ENCODE measurements at regions not wholly inside any gene's neighbourhood (a gene's known extent, or its start where the extent isn't known, plus 50 kb on each side); places are given as distances from the start of the nearest gene placed in this dataset.
"Not testable (repeated sequence)": the region's sequence is repeated elsewhere in the genome, so short reads cannot be mapped to it uniquely, and the experiment has no call there.

- H3K27ac ChIP-seq (ENCODE audit: low read depth in 2 of 2, low read length in 1 of 2) = no peak overlapping the region
- no peaks in the 10 kb centered on the region for H3K4me1 ChIP-seq (ENCODE audit: control insufficient read depth in 2 of 2, insufficient read depth in 2 of 2, low read length in 1 of 2)
- H3K27me3 ChIP-seq (ENCODE audit: control insufficient read depth in 1 of 2, insufficient read depth in 2 of 2, low read length in 2 of 2) = no peaks in the 10 kb centered on the region
- H3K9me3 ChIP-seq (ENCODE audit: control insufficient read depth in 2 of 2, insufficient read depth in 1 of 2, low read depth in 1 of 2, low read length in 1 of 2) = no peaks in the 10 kb centered on the region
- 50 to 54% methylated on average over 1 of the region's 1 CpG for WGBS, 2 donors
- no peaks in the 10 kb centered on the region for H3K36me3 ChIP-seq (ENCODE audit: control insufficient read depth in 2 of 2, insufficient read depth in 2 of 2, low read length in 1 of 2)
- no peak overlapping the region for H3K4me3 ChIP-seq (ENCODE audit: low read depth in 1 of 2, low read length in 2 of 2)
Measured at GRCh38 chr1:79150576-79150975, 144.0 kb upstream of the ADGRL4 start.

DNA sequence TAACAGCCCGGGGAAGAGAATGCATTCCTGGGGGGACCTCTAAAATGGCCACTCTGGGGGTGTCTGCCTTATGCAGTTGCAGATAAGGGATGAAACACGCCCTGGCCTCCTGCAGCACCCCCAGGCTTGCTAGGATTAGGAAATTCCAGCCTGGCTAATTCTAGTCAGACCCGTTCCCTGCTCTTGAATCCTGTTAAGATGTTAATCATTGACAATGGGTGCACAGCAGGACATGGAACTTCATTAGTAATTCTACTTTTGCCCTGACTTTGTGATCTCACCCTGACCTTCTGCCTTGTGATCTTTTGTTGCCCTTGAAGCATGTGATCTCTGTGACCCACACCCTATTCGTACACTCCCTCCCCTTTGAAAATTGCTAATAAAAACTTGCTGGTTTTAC lies 131.7 kb upstream of the ADGRL4 start:
- H3K4me1 ChIP-seq (ENCODE audit: control insufficient read depth in 2 of 2, insufficient read depth in 2 of 2, low read length in 1 of 2); H3K4me3 ChIP-seq (ENCODE audit: low read depth in 1 of 2, low read length in 2 of 2); H3K36me3 ChIP-seq (ENCODE audit: control insufficient read depth in 2 of 2, insufficient read depth in 2 of 2, low read length in 1 of 2); H3K27me3 ChIP-seq (ENCODE audit: control insufficient read depth in 1 of 2, insufficient read depth in 2 of 2, low read length in 2 of 2); H3K27ac ChIP-seq (ENCODE audit: low read depth in 2 of 2, low read length in 1 of 2); H3K9me3 ChIP-seq (ENCODE audit: control insufficient read depth in 2 of 2, insufficient read depth in 1 of 2, low read depth in 1 of 2, low read length in 1 of 2): not testable (repeated sequence)
- WGBS, 2 donors = 59 to 72% methylated on average over 4 of the region's 4 CpGs

DNA sequence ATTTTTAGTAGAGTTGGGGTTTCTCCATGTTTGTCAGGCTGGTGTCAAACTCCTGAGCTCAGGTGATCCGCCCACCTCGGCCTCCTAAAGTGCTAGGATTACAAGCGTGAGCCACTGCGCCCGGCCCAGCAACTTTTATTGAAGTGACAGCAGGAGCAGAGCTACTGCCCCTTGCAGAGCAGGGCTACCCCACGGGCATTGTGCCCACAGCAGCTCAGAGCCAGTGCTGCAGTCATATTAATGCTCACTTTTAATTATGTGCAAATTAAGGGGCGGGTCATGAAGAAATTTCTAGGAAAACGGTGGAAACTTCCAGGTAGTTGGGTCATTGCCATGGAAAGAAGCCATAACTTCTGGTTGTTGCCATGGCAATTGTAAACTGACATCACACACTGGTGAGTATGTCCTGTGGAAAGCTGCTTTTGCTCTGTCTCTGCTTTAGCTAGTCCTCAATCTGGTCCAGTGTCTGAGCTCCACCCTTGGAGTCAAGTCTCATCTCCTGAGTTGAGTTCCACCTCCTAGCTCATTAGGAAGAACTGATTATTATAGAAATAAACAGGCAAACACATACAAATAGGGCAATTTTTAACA lies 127.3 kb upstream of the ADGRL4 start:
- Histone ChIP-seq H3K4me1 (ENCODE audit: control insufficient read depth in 2 of 2, insufficient read depth in 2 of 2, low read length in 1 of 2) (no peaks in the 10 kb centered on the region), H3K36me3 (ENCODE audit: control insufficient read depth in 2 of 2, insufficient read depth in 2 of 2, low read length in 1 of 2) (no peaks in the 10 kb centered on the region), H3K27ac (ENCODE audit: low read depth in 2 of 2, low read length in 1 of 2) (no peak overlapping the region), H3K9me3 (ENCODE audit: control insufficient read depth in 2 of 2, insufficient read depth in 1 of 2, low read depth in 1 of 2, low read length in 1 of 2) (no peaks in the 10 kb centered on the region), H3K4me3 (ENCODE audit: low read depth in 1 of 2, low read length in 2 of 2) (no peak overlapping the region), H3K27me3 (ENCODE audit: control insufficient read depth in 1 of 2, insufficient read depth in 2 of 2, low read length in 2 of 2) (no peaks in the 10 kb centered on the region)
- 82 to 84% methylated on average over 8 of the region's 8 CpGs for WGBS, 2 donors

DNA sequence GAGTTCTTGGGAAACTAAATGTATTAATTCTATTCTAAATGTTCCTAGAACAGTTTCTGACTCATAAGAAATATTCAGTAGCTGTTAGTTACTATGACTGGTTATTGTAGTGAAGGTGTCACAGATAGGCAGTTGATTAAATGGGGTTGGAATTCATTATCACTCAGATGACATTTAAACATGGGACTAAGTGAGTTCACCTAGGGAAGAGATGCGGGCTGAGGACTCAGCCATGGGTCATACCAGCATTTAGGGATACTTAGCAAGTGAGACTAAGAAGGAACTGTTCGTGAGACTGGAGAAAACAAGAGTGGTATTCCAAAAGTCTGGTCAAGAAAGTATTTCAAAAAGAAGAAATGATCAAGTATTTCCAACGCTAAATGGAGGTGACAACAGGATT lies 125.1 kb upstream of the ADGRL4 start:
- 56 to 69% methylated on average over 3 of the region's 3 CpGs for WGBS, 2 donors
- no peaks in the 10 kb centered on the region for H3K36me3 ChIP-seq (ENCODE audit: control insufficient read depth in 2 of 2, insufficient read depth in 2 of 2, low read length in 1 of 2)
- no peaks in the 10 kb centered on the region for H3K27me3 ChIP-seq (ENCODE audit: control insufficient read depth in 1 of 2, insufficient read depth in 2 of 2, low read length in 2 of 2)
- H3K27ac ChIP-seq (ENCODE audit: low read depth in 2 of 2, low read length in 1 of 2) = no peak overlapping the region
- H3K9me3 ChIP-seq (ENCODE audit: control insufficient read depth in 2 of 2, insufficient read depth in 1 of 2, low read depth in 1 of 2, low read length in 1 of 2) = no peaks in the 10 kb centered on the region
- H3K4me1 ChIP-seq (ENCODE audit: control insufficient read depth in 2 of 2, insufficient read depth in 2 of 2, low read length in 1 of 2) = no peaks in the 10 kb centered on the region
- H3K4me3 ChIP-seq (ENCODE audit: low read depth in 1 of 2, low read length in 2 of 2) = no peak overlapping the region

GRCh38 chr1:79129914-79130313 lies 123.4 kb upstream of the ADGRL4 start:
- Histone ChIP-seq H3K27me3 (ENCODE audit: control insufficient read depth in 1 of 2, insufficient read depth in 2 of 2, low read length in 2 of 2) (no peaks in the 10 kb centered on the region), H3K36me3 (ENCODE audit: control insufficient read depth in 2 of 2, insufficient read depth in 2 of 2, low read length in 1 of 2) (no peaks in the 10 kb centered on the region), H3K9me3 (ENCODE audit: control insufficient read depth in 2 of 2, insufficient read depth in 1 of 2, low read depth in 1 of 2, low read length in 1 of 2) (no peaks in the 10 kb centered on the region), H3K4me1 (ENCODE audit: control insufficient read depth in 2 of 2, insufficient read depth in 2 of 2, low read length in 1 of 2) (no peaks in the 10 kb centered on the region), H3K27ac (ENCODE audit: low read depth in 2 of 2, low read length in 1 of 2) (no peak overlapping the region), H3K4me3 (ENCODE audit: low read depth in 1 of 2, low read length in 2 of 2) (no peak overlapping the region)
- 62 to 74% methylated on average over 3 of the region's 3 CpGs for WGBS, 2 donors

DNA sequence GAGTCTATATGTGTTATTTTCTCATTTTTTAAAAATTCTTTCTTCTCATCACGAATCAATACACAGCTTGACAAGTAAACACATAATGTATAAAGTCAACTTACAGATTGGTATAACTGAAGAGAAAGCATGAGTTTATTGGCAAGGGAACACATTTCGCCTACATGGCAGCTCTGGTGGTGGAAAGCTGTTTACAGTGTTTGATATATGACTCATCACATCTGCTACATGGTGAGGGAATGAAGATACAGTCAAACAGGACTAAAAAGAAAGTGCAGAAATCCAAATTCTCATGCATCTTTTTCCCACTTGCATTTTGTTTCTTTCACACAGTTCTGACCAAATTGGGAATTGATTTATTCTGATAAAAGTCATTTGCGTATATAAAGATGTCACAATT lies 122.2 kb upstream of the ADGRL4 start:
- H3K4me3 ChIP-seq (ENCODE audit: low read depth in 1 of 2, low read length in 2 of 2) = no peak overlapping the region
- peaks cover 0 to 2% of the 10 kb centered on the region in 2 donors for H3K9me3 ChIP-seq (ENCODE audit: control insufficient read depth in 2 of 2, insufficient read depth in 1 of 2, low read depth in 1 of 2, low read length in 1 of 2)
- no peaks in the 10 kb centered on the region for H3K27me3 ChIP-seq (ENCODE audit: control insufficient read depth in 1 of 2, insufficient read depth in 2 of 2, low read length in 2 of 2)
- H3K4me1 ChIP-seq (ENCODE audit: control insufficient read depth in 2 of 2, insufficient read depth in 2 of 2, low read length in 1 of 2) = no peaks in the 10 kb centered on the region
- no peaks in the 10 kb centered on the region for H3K36me3 ChIP-seq (ENCODE audit: control insufficient read depth in 2 of 2, insufficient read depth in 2 of 2, low read length in 1 of 2)
- WGBS, 2 donors = 57 to 71% methylated on average over 3 of the region's 3 CpGs
- no peak overlapping the region for H3K27ac ChIP-seq (ENCODE audit: low read depth in 2 of 2, low read length in 1 of 2)

- H3K27me3 ChIP-seq (ENCODE audit: control insufficient read depth in 1 of 2, insufficient read depth in 2 of 2, low read length in 2 of 2) = no peaks in the 10 kb centered on the region
- 72 to 76% methylated on average over 5 of the region's 5 CpGs for WGBS, 2 donors
Measured at GRCh38 chr1:79124756-79125155, 118.2 kb upstream of the ADGRL4 start.

DNA sequence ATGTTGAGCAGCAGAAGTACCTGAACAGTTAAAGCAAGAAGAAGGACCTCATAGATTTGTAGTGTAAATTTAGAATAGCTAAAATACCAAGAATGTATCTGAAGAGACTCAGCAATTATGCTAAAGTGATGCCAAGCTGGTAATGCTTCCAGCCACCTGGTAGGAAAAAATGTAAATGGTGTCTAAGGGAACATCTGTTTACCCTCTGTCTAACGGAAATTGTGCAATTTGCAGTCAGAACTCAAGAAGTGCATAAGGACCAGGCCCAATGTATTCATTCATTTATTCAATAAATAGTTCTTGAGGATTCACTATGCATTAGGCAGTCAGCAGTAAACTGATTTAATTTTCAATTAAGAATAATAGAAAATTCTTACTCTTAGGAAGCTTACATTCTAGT lies 116.0 kb upstream of the ADGRL4 start:
- H3K36me3 ChIP-seq (ENCODE audit: control insufficient read depth in 2 of 2, insufficient read depth in 2 of 2, low read length in 1 of 2) = no peaks in the 10 kb centered on the region
- H3K27ac ChIP-seq (ENCODE audit: low read depth in 2 of 2, low read length in 1 of 2) = no peak overlapping the region
- no peak overlapping the region for H3K4me3 ChIP-seq (ENCODE audit: low read depth in 1 of 2, low read length in 2 of 2)
- WGBS, 2 donors = 78 to 85% methylated on average over 1 of the region's 1 CpG
- no peaks in the 10 kb centered on the region for H3K4me1 ChIP-seq (ENCODE audit: control insufficient read depth in 2 of 2, insufficient read depth in 2 of 2, low read length in 1 of 2)
- H3K27me3 ChIP-seq (ENCODE audit: control insufficient read depth in 1 of 2, insufficient read depth in 2 of 2, low read length in 2 of 2) = no peaks in the 10 kb centered on the region
- H3K9me3 ChIP-seq (ENCODE audit: control insufficient read depth in 2 of 2, insufficient read depth in 1 of 2, low read depth in 1 of 2, low read length in 1 of 2) = peaks cover 0 to 2% of the 10 kb centered on the region in 2 donors

More at GRCh38 chr1:79124756-79125155, 118.2 kb upstream of the ADGRL4 start:
- no peaks in the 10 kb centered on the region for H3K36me3 ChIP-seq (ENCODE audit: control insufficient read depth in 2 of 2, insufficient read depth in 2 of 2, low read length in 1 of 2)
- no peaks in the 10 kb centered on the region for H3K4me1 ChIP-seq (ENCODE audit: control insufficient read depth in 2 of 2, insufficient read depth in 2 of 2, low read length in 1 of 2)
- peaks cover 0 to 2% of the 10 kb centered on the region in 2 donors for H3K9me3 ChIP-seq (ENCODE audit: control insufficient read depth in 2 of 2, insufficient read depth in 1 of 2, low read depth in 1 of 2, low read length in 1 of 2)
- H3K27ac ChIP-seq (ENCODE audit: low read depth in 2 of 2, low read length in 1 of 2) = no peak overlapping the region
- H3K4me3 ChIP-seq (ENCODE audit: low read depth in 1 of 2, low read length in 2 of 2) = no peak overlapping the region

DNA sequence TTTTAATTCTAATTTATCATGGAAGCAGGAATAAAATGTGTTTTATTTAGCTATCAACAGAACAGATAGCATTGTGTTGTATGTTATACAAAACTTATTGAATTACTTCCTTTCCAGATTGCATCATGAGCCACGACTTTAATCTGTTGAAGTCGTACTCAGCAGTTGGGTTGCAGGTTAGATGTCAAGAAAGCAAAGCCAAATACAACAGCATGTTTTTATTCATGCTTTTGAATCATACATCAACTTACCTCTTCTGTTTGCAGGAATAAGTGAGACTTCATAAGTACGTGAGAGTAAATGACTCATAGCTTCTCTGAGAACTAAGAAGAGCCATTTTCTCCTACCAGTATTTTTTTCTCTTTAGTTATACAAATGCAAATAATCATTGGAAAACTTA lies 110.8 kb upstream of the ADGRL4 start:
- Histone ChIP-seq H3K27me3 (ENCODE audit: control insufficient read depth in 1 of 2, insufficient read depth in 2 of 2, low read length in 2 of 2) (no peaks in the 10 kb centered on the region), H3K27ac (ENCODE audit: low read depth in 2 of 2, low read length in 1 of 2) (no peak overlapping the region), H3K9me3 (ENCODE audit: control insufficient read depth in 2 of 2, insufficient read depth in 1 of 2, low read depth in 1 of 2, low read length in 1 of 2) (peaks cover 0 to 4% of the 10 kb centered on the region in 2 donors), H3K36me3 (ENCODE audit: control insufficient read depth in 2 of 2, insufficient read depth in 2 of 2, low read length in 1 of 2) (peaks cover 0 to 3% of the 10 kb centered on the region in 2 donors), H3K4me3 (ENCODE audit: low read depth in 1 of 2, low read length in 2 of 2) (no peak overlapping the region), H3K4me1 (ENCODE audit: control insufficient read depth in 2 of 2, insufficient read depth in 2 of 2, low read length in 1 of 2) (no peaks in the 10 kb centered on the region)
- 68 to 72% methylated on average over 3 of the region's 3 CpGs for WGBS, 2 donors

GRCh38 chr1:79113836-79114235 lies 107.3 kb upstream of the ADGRL4 start:
- H3K27me3 ChIP-seq (ENCODE audit: control insufficient read depth in 1 of 2, insufficient read depth in 2 of 2, low read length in 2 of 2) = no peaks in the 10 kb centered on the region
- no peak overlapping the region for H3K27ac ChIP-seq (ENCODE audit: low read depth in 2 of 2, low read length in 1 of 2)
- WGBS, 2 donors = 55 to 59% methylated on average over 5 of the region's 5 CpGs
- peaks cover 0 to 3% of the 10 kb centered on the region in 2 donors for H3K36me3 ChIP-seq (ENCODE audit: control insufficient read depth in 2 of 2, insufficient read depth in 2 of 2, low read length in 1 of 2)
- H3K9me3 ChIP-seq (ENCODE audit: control insufficient read depth in 2 of 2, insufficient read depth in 1 of 2, low read depth in 1 of 2, low read length in 1 of 2) = peaks cover 0 to 4% of the 10 kb centered on the region in 2 donors
- H3K4me1 ChIP-seq (ENCODE audit: control insufficient read depth in 2 of 2, insufficient read depth in 2 of 2, low read length in 1 of 2) = no peaks in the 10 kb centered on the region
- H3K4me3 ChIP-seq (ENCODE audit: low read depth in 1 of 2, low read length in 2 of 2) = no peak overlapping the region

All from esophagus (tissue), 2 donors.